IMR-90 (cell line): ENCODE measurements at regions not wholly inside any gene's neighbourhood (a gene's known extent, or its start where the extent isn't known, plus 50 kb on each side); places are given as distances from the start of the nearest gene placed in this dataset.

Experiments
- ATAC-seq: fragments of 200-7000 bp; cut with Tn5 transposase; 2 replicates; pipeline ENCODE4 v1.9.1; 2020; ENCODE audit warnings: low read depth, mild to moderate bottlenecking, moderate library complexity
- BruUV-seq: library from RNA; stranded (reverse); fragments of 400-500 nt; replicated peaks from 2 replicates; lab custom pipeline; 2021; lab: Mats Ljungman, UMichigan
- CTCF ChIA-PET: fragments of 300-600 bp; formaldehyde crosslinking; extraction: SDS; loops from one replicate; lab custom pipeline; 2021; ENCODE audit warnings: antibody characterized with exemption; lab: Yijun Ruan, JAX
- POLR2A ChIA-PET: fragments of 300-600 bp; sonication (Branson Sonifier 250); formaldehyde crosslinking; loops from one replicate; lab custom pipeline; 2022; ENCODE audit warnings: antibody characterized with exemption; ENCODE audit not compliant: unreplicated experiment; lab: Charles Lee
- DNase-seq: peaks from one replicate; pipeline ENCODE4 v3.0.0; 2013
- H2AFZ ChIP-seq: replicated peaks from 2 replicates; pipeline ENCODE3; 2013; ENCODE audit warnings: low read length, mild to moderate bottlenecking; ENCODE audit not compliant: poor library complexity
- H2AK5ac ChIP-seq: 2 replicates; pipeline ENCODE4 v1.6.1; 2013; ENCODE audit warnings: low read depth, low read length, inconsistent platforms
- H2AK9ac ChIP-seq: replicated peaks from 2 replicates; pipeline ENCODE3; 2013; ENCODE audit warnings: mild to moderate bottlenecking, low read depth, low read length, moderate library complexity; ENCODE audit not compliant: poor library complexity
- H2BK120ac ChIP-seq: 2 replicates; pipeline ENCODE4 v1.6.1; 2013; ENCODE audit warnings: low read depth, low read length, inconsistent platforms
- H2BK15ac ChIP-seq: 3 replicates; pipeline ENCODE4 v1.6.1; 2013; ENCODE audit warnings: low read depth, low read length, inconsistent platforms
- H2BK20ac ChIP-seq: 2 replicates; pipeline ENCODE4 v1.6.1; 2013; ENCODE audit warnings: low read depth, mild to moderate bottlenecking, inconsistent platforms, low read length, moderate library complexity
- H2BK5ac ChIP-seq: 2 replicates; pipeline ENCODE4 v1.6.1; 2013; ENCODE audit warnings: mild to moderate bottlenecking, low read depth, low read length, inconsistent platforms; ENCODE audit not compliant: poor library complexity, severe bottlenecking
- H3K14ac ChIP-seq: replicated peaks from 2 replicates; pipeline ENCODE4 v1.6.1; 2013; ENCODE audit warnings: low read depth, low read length, inconsistent platforms
- H3K18ac ChIP-seq: 2 replicates; pipeline ENCODE4 v1.6.1; 2013; ENCODE audit warnings: low read depth, low read length, control low read depth
- H3K23ac ChIP-seq: 2 replicates; pipeline ENCODE4 v1.6.1; 2013; ENCODE audit warnings: low read depth, low read length, inconsistent platforms
- H3K27ac ChIP-seq: 2 replicates; pipeline ENCODE4 v1.5.1; 2013; ENCODE audit warnings: mild to moderate bottlenecking, control low read depth, low read length; ENCODE audit not compliant: insufficient read depth
- H3K27me3 ChIP-seq: 2 replicates; pipeline ENCODE4 v1.6.1; 2013; ENCODE audit warnings: low read length; ENCODE audit not compliant: control insufficient read depth, insufficient read depth
- H3K36me3 ChIP-seq: 2 replicates; pipeline ENCODE4 v1.6.1; 2013; ENCODE audit warnings: low read length, mixed read lengths; ENCODE audit not compliant: control insufficient read depth, insufficient read depth
- H3K4ac ChIP-seq: 2 replicates; pipeline ENCODE4 v1.6.1; 2013; ENCODE audit warnings: low read depth, low read length, inconsistent platforms
- H3K4me1 ChIP-seq: 2 replicates; pipeline ENCODE4 v1.6.1; 2013; ENCODE audit warnings: low read length, mixed read lengths; ENCODE audit not compliant: control insufficient read depth, insufficient read depth
- H3K4me2 ChIP-seq: 2 replicates; pipeline ENCODE4 v1.6.1; 2013; ENCODE audit warnings: low read depth, mild to moderate bottlenecking, control low read depth, low read length, moderate library complexity
- H3K4me3 ChIP-seq: 2 replicates; pipeline ENCODE4 v1.5.1; 2013; ENCODE audit warnings: low read depth, mild to moderate bottlenecking, control low read depth, low read length, moderate library complexity; ENCODE audit not compliant: insufficient read depth
- H3K56ac ChIP-seq: 2 replicates; pipeline ENCODE4 v1.6.1; 2013; ENCODE audit warnings: low read length, inconsistent platforms; ENCODE audit not compliant: insufficient read depth; ENCODE audit errors: extremely low read depth
- H3K79me1 ChIP-seq, 2 experiments: 2 replicates each; pipeline ENCODE4 v1.6.1; 2013; ENCODE audit warnings: low read length in 2 of 2, inconsistent platforms in 1 of 2, low read depth in 1 of 2
- H3K9ac ChIP-seq: 2 replicates; pipeline ENCODE4 v1.6.1; 2013; ENCODE audit warnings: low read depth, low read length, control low read depth
- H3K9me1 ChIP-seq: 2 replicates; pipeline ENCODE4 v1.6.1; 2013; ENCODE audit warnings: low read length, inconsistent platforms; ENCODE audit not compliant: insufficient read depth
- H3K9me3 ChIP-seq: 2 replicates; pipeline ENCODE4 v1.6.1; 2013; ENCODE audit warnings: low read length; ENCODE audit not compliant: control insufficient read depth, insufficient read depth
- H4K20me1 ChIP-seq: 2 replicates; pipeline ENCODE4 v1.6.1; 2013; ENCODE audit warnings: low read length, inconsistent platforms; ENCODE audit not compliant: insufficient read depth
- H4K5ac ChIP-seq: 2 replicates; pipeline ENCODE4 v1.6.1; 2013; ENCODE audit warnings: mild to moderate bottlenecking, low read depth, low read length, control low read depth
- H4K8ac ChIP-seq, 2 experiments: 2 replicates each; pipeline ENCODE4 v1.6.1; 2013; ENCODE audit warnings: low read depth in 2 of 2, low read length in 2 of 2, control low read depth in 1 of 2, inconsistent platforms in 1 of 2
- H4K91ac ChIP-seq: 2 replicates; pipeline ENCODE4 v1.6.1; 2013; ENCODE audit warnings: low read depth, low read length, inconsistent platforms; ENCODE audit not compliant: insufficient read depth
- CTCF ChIP-seq: conservative IDR thresholded peaks from 2 replicates; pipeline ENCODE4 v1.5.1; 2012; ENCODE audit warnings: mild to moderate bottlenecking, low read depth, low read length, improper control_type of control experiment
- MXI1 ChIP-seq: IDR thresholded peaks from 2 replicates; pipeline ENCODE4 v1.6.1; 2012; ENCODE audit warnings: low read depth, mild to moderate bottlenecking, low read length, moderate library complexity, borderline replicate concordance
- NFE2L2 ChIP-seq: fragments of 150-350 bp; IDR thresholded peaks from 2 replicates; pipeline ENCODE4 v1.6.1; 2016; ENCODE audit warnings: low read depth, mild to moderate bottlenecking, low read length
- POLR2A ChIP-seq: IDR thresholded peaks from 2 replicates; pipeline ENCODE4 v1.6.1; 2012; ENCODE audit warnings: mild to moderate bottlenecking, low read depth, low read length
- RAD21 ChIP-seq: IDR thresholded peaks from 2 replicates; pipeline ENCODE4 v1.6.1; 2012; ENCODE audit warnings: low read length, improper control_type of control experiment
- RCOR1 ChIP-seq: IDR thresholded peaks from 2 replicates; pipeline ENCODE4 v1.6.1; 2012; ENCODE audit warnings: mild to moderate bottlenecking, low read length, improper control_type of control experiment; ENCODE audit not compliant: insufficient replicate concordance
- whole genome bisulfite sequencing, 2 experiments: methylation state at CpG; one replicate each; pipeline versions ENCODE4 v1.1.5 to v1.1.7; 2013; ENCODE audit warnings: missing lambda C conversion rate in 2 of 2; ENCODE audit not compliant: insufficient read length in 1 of 2; ENCODE audit errors: extremely low coverage in 2 of 2; 5-methylcytosine and 5-hydroxymethylcytosine counted together
- dilution Hi-C: fragments of 300-500 bp; cut with HindIII; formaldehyde crosslinking; loops from one replicate; pipeline ENCODE4 v1.14.3; 2018; ENCODE audit warnings: low sequenced_read_pairs; ENCODE audit not compliant: unreplicated experiment
- in situ Hi-C: fragments of 300-500 bp; cut with MboI; formaldehyde crosslinking; loops from 3 replicates; pipeline ENCODE4 v1.14.3; 2019; ENCODE audit warnings: low sequenced_read_pairs, inconsistent platforms, mixed read lengths
- intact Hi-C: fragments of 100-400 bp; cut with micrococcal nuclease; formaldehyde crosslinking; loops from 2 replicates; pipeline ENCODE4 v1.10.0; 2022
- TF ChIP-seq, protein P1 (sequence below): fragments of 150-350 bp; IDR thresholded peaks from 2 replicates; pipeline ENCODE4 v1.6.1; 2016; ENCODE audit warnings: low read depth, mild to moderate bottlenecking, low read length, moderate library complexity, borderline replicate concordance

GRCh38 chr16:62276637-62277036, 240.4 kb upstream of the CDH8 start:
- Histone ChIP-seq H2AFZ (no peak overlapping the region), H2BK20ac (no peak overlapping the region), H2BK15ac (no peak overlapping the region), H3K36me3 (no peaks in the 10 kb centered on the region), H3K4ac (no peak overlapping the region), H3K4me3 (no peak overlapping the region), H3K9ac (no peak overlapping the region), H3K14ac (no peak overlapping the region), H2AK9ac (no peak overlapping the region), H4K20me1 (no peaks in the 10 kb centered on the region), H3K27me3 (no peaks in the 10 kb centered on the region), H3K56ac (no peak overlapping the region), H2BK5ac (no peak overlapping the region), H4K5ac (no peak overlapping the region), H3K79me1 (no peaks in the 10 kb centered on the region), H2BK120ac (no peak overlapping the region), H3K9me1 (no peaks in the 10 kb centered on the region), H3K9me3 (peaks cover 9% of the 10 kb centered on the region), H3K23ac (no peak overlapping the region), H4K91ac (no peak overlapping the region), H3K4me2 (no peak overlapping the region), H4K8ac (no peak overlapping the region), H3K18ac (no peak overlapping the region), H3K4me1 (no peaks in the 10 kb centered on the region), H3K27ac (no peak overlapping the region), H2AK5ac (no peak overlapping the region)
- DNase-seq (no peak), ATAC-seq (no peak)
- POLR2A ChIA-PET, result no interaction called here
- CTCF ChIA-PET, result no interaction called here
- intact Hi-C loops, result no loop called here
- no peak for TF ChIP-seq CTCF
- TF ChIP-seq MXI1, result no peak
- no peak for TF ChIP-seq RAD21
- TF ChIP-seq, protein P1, sequence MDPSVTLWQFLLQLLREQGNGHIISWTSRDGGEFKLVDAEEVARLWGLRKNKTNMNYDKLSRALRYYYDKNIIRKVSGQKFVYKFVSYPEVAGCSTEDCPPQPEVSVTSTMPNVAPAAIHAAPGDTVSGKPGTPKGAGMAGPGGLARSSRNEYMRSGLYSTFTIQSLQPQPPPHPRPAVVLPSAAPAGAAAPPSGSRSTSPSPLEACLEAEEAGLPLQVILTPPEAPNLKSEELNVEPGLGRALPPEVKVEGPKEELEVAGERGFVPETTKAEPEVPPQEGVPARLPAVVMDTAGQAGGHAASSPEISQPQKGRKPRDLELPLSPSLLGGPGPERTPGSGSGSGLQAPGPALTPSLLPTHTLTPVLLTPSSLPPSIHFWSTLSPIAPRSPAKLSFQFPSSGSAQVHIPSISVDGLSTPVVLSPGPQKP, result no peak
- no peak for TF ChIP-seq POLR2A
- no peak for TF ChIP-seq NFE2L2
- no peak for TF ChIP-seq RCOR1
- dilution Hi-C loops, result no loop called here
- WGBS, 2 experiments, result no CpG with 5 or more reads among the region's 7 CpGs
- no TSS peak for BruUV-seq
- in situ Hi-C loops, result no loop called here
